Activated CD4-positive, alpha-beta memory T cell treated with anti-CD3 and anti-CD28 coated beads, Interleukin-2, amount 10 ng/mL, durations not matched to agents 7 days and 5 days (primary cell): ENCODE measurements at regions not wholly inside any gene's neighbourhood (a gene's known extent, or its start where the extent isn't known, plus 50 kb on each side); places are given as distances from the start of the nearest gene placed in this dataset.
"Not testable (repeated sequence)": the region's sequence is repeated elsewhere in the genome, so short reads cannot be mapped to it uniquely, and the experiment has no call there.

Source experiments
- CTCF ChIA-PET: fragments of 350-600 bp; sonication (Branson Sonifier 250); formaldehyde crosslinking; loops from one replicate; lab custom pipeline; 2021; ENCODE audit warnings: antibody characterized with exemption, inconsistent platforms; lab: Charles Lee
- POLR2A ChIA-PET: fragments of 350-600 bp; sonication (Branson Sonifier 250); formaldehyde crosslinking; loops from one replicate; lab custom pipeline; 2021; ENCODE audit warnings: antibody characterized with exemption; lab: Charles Lee
- DNase-seq: peaks from one replicate; pipeline ENCODE4 v3.0.0-alpha.2; 2020
- H3K27ac Mint-ChIP-seq: one replicate; pipeline ENCODE4 v1.8.0; 2021; ENCODE audit warnings: mild to moderate bottlenecking, mixed read lengths
- H3K27me3 Mint-ChIP-seq: one replicate; pipeline ENCODE4 v1.8.0; 2021; ENCODE audit warnings: mixed read lengths
- H3K36me3 Mint-ChIP-seq: one replicate; pipeline ENCODE4 v1.8.0; 2021; ENCODE audit warnings: low read depth, mixed read lengths
- H3K4me1 Mint-ChIP-seq: one replicate; pipeline ENCODE4 v1.8.0; 2021; ENCODE audit warnings: mixed read lengths
- H3K4me3 Mint-ChIP-seq: one replicate; pipeline ENCODE4 v1.8.0; 2021; ENCODE audit warnings: mild to moderate bottlenecking, mixed read lengths
- H3K9me3 Mint-ChIP-seq: one replicate; pipeline ENCODE4 v1.8.0; 2021; ENCODE audit warnings: mixed read lengths

GRCh38 chr1:234763367-234763766 is 153.4 kb upstream of the IRF2BP2 start:
- ChIA-PET CTCF (interaction anchor here (0.7 to 1.3 kb wide), 2 partner anchors 110 to 330 kb away, joined by 3 read pairs; no protein-coding TSS in a partner anchor), POLR2A (interaction anchor here (1.9 kb wide), 1 partner anchor 39 kb away, joined by 4 read pairs; no protein-coding TSS in a partner anchor)
- H3K36me3 Mint-ChIP-seq, result peaks cover 2% of the 10 kb centered on the region
- H3K9me3 Mint-ChIP-seq, result peaks cover 2% of the 10 kb centered on the region
- no peak for DNase-seq
- H3K27ac Mint-ChIP-seq, result no peak overlapping the region
- H3K4me1 Mint-ChIP-seq, result peaks cover 24% of the 10 kb centered on the region
- H3K4me3 Mint-ChIP-seq, result no peak overlapping the region
- H3K27me3 Mint-ChIP-seq, result peaks cover 4% of the 10 kb centered on the region

- CTCF ChIA-PET, H3K9me3 Mint-ChIP-seq, H3K27me3 Mint-ChIP-seq, H3K36me3 Mint-ChIP-seq, DNase-seq, H3K27ac Mint-ChIP-seq, H3K4me3 Mint-ChIP-seq: not testable (repeated sequence)
- POLR2A ChIA-PET, result interaction anchor here (1.9 kb wide), 1 partner anchor 38 kb away, joined by 4 read pairs; no protein-coding TSS in a partner anchor
- peaks cover 18% of the 10 kb centered on the region for H3K4me1 Mint-ChIP-seq
Observed at GRCh38 chr1:234762127-234762526, 152.1 kb upstream of the IRF2BP2 start.

GRCh38 chr1:234760303-234760723 is 150.3 kb upstream of the IRF2BP2 start:
- H3K36me3 Mint-ChIP-seq, result peaks cover 2% of the 10 kb centered on the region
- CTCF ChIA-PET, result no interaction called here
- POLR2A ChIA-PET, result no interaction called here
- H3K27me3 Mint-ChIP-seq, result peaks cover 18% of the 10 kb centered on the region
- peaks cover 20% of the 10 kb centered on the region for H3K4me1 Mint-ChIP-seq
- H3K4me3 Mint-ChIP-seq, result no peak overlapping the region
- peaks cover 2% of the 10 kb centered on the region for H3K9me3 Mint-ChIP-seq
- H3K27ac Mint-ChIP-seq, result no peak overlapping the region
- DNase-seq, result no peak

- Mint-ChIP-seq H3K4me3 (no peak overlapping the region), H3K4me1 (peaks cover 20% of the 10 kb centered on the region), H3K36me3 (peaks cover 2% of the 10 kb centered on the region), H3K27me3 (peaks cover 19% of the 10 kb centered on the region), H3K9me3 (peaks cover 2% of the 10 kb centered on the region), H3K27ac (no peak overlapping the region)
- POLR2A ChIA-PET, result no interaction called here
- CTCF ChIA-PET, result interaction anchor here (0.6 kb wide), 1 partner anchor 182 kb away, joined by 4 read pairs; no protein-coding TSS in a partner anchor
- no peak for DNase-seq
Observed at GRCh38 chr1:234759888-234760287, 149.9 kb upstream of the IRF2BP2 start.

GRCh38 chr1:234758851-234759250 is 148.9 kb upstream of the IRF2BP2 start:
- peaks cover 23% of the 10 kb centered on the region for H3K27me3 Mint-ChIP-seq
- no peak overlapping the region for H3K4me3 Mint-ChIP-seq
- peak; percentile 56 for DNase-seq
- H3K36me3 Mint-ChIP-seq, result peaks cover 2% of the 10 kb centered on the region
- ChIA-PET POLR2A (no interaction called here), CTCF (no interaction called here)
- peaks cover 20% of the 10 kb centered on the region for H3K4me1 Mint-ChIP-seq
- peaks cover 2% of the 10 kb centered on the region for H3K9me3 Mint-ChIP-seq
- no peak overlapping the region for H3K27ac Mint-ChIP-seq

GRCh38 chr1:234756857-234757256 is 146.9 kb upstream of the IRF2BP2 start:
- CTCF ChIA-PET, result interaction anchor here (0.8 kb wide), 1 partner anchor 159 kb away, joined by 3 read pairs; no protein-coding TSS in a partner anchor
- Mint-ChIP-seq H3K4me3 (no peak overlapping the region), H3K27ac (no peak overlapping the region), H3K36me3 (peaks cover 2% of the 10 kb centered on the region), H3K27me3 (peaks cover 24% of the 10 kb centered on the region), H3K4me1 (peaks cover 20% of the 10 kb centered on the region), H3K9me3 (peaks cover 2% of the 10 kb centered on the region)
- no peak for DNase-seq
- POLR2A ChIA-PET, result interaction anchor here (1.4 kb wide), 1 partner anchor 31 kb away, joined by 3 read pairs; no protein-coding TSS in a partner anchor

GRCh38 chr1:234756066-234756774 is 146.2 kb upstream of the IRF2BP2 start:
- ChIA-PET CTCF (interaction anchor here (0.5 to 0.8 kb wide), 2 partner anchors 159 to 401 kb away, joined by 3 read pairs; no protein-coding TSS in a partner anchor), POLR2A (interaction anchor here (1.2 to 1.4 kb wide), 2 partner anchors 15 to 31 kb away, joined by 3 read pairs; no protein-coding TSS in a partner anchor)

GRCh38 chr1:234755449-234755863 is 145.5 kb upstream of the IRF2BP2 start:
- Mint-ChIP-seq H3K27ac (no peak overlapping the region), H3K36me3 (peaks cover 2% of the 10 kb centered on the region), H3K27me3 (peaks cover 24% of the 10 kb centered on the region), H3K4me3 (no peak overlapping the region), H3K4me1 (peaks cover 20% of the 10 kb centered on the region), H3K9me3 (no peaks in the 10 kb centered on the region)
- no peak for DNase-seq
- CTCF ChIA-PET, result interaction anchor here (0.5 kb wide), 1 partner anchor 400 kb away, joined by 3 read pairs; no protein-coding TSS in a partner anchor
- POLR2A ChIA-PET, result interaction anchor here (0.6 to 1.2 kb wide), 2 partner anchors 16 to 329 kb away, joined by 3 read pairs; no protein-coding TSS in a partner anchor

More at GRCh38 chr1:234756066-234756774, 146.2 kb upstream of the IRF2BP2 start:
- Mint-ChIP-seq H3K4me1 (peaks cover 20% of the 10 kb centered on the region), H3K9me3 (no peaks in the 10 kb centered on the region), H3K36me3 (peaks cover 2% of the 10 kb centered on the region), H3K4me3 (no peak overlapping the region), H3K27ac (no peak overlapping the region), H3K27me3 (peaks cover 24% of the 10 kb centered on the region)
- DNase-seq, result no peak

- Mint-ChIP-seq H3K4me1 (peaks cover 10% of the 10 kb centered on the region), H3K27me3 (peaks cover 22% of the 10 kb centered on the region), H3K36me3 (no peaks in the 10 kb centered on the region), H3K4me3 (no peak overlapping the region), H3K27ac (no peak overlapping the region), H3K9me3 (no peaks in the 10 kb centered on the region)
- ChIA-PET CTCF (interaction anchor here (0.7 kb wide), 1 partner anchor 248 kb away, joined by 3 read pairs; no protein-coding TSS in a partner anchor), POLR2A (no interaction called here)
- DNase-seq, result no peak
Observed at GRCh38 chr1:234753979-234754378, 144.0 kb upstream of the IRF2BP2 start.

GRCh38 chr1:234752927-234753326 is 142.9 kb upstream of the IRF2BP2 start:
- POLR2A ChIA-PET, result no interaction called here
- no peak for DNase-seq
- Mint-ChIP-seq H3K27me3 (peaks cover 20% of the 10 kb centered on the region), H3K4me3 (no peak overlapping the region), H3K9me3 (no peaks in the 10 kb centered on the region), H3K36me3 (no peaks in the 10 kb centered on the region), H3K27ac (no peak overlapping the region), H3K4me1 (peaks cover 2% of the 10 kb centered on the region)
- CTCF ChIA-PET, result no interaction called here

GRCh38 chr1:234751678-234752077 is 141.7 kb upstream of the IRF2BP2 start:
- H3K27me3 Mint-ChIP-seq, result peaks cover 14% of the 10 kb centered on the region
- CTCF ChIA-PET, result interaction anchor here (0.5 to 0.9 kb wide), 2 partner anchors 28 to 196 kb away, joined by 3 to 5 read pairs; no protein-coding TSS in a partner anchor
- DNase-seq, result no peak
- no peaks in the 10 kb centered on the region for H3K9me3 Mint-ChIP-seq
- H3K4me1 Mint-ChIP-seq, result peaks cover 2% of the 10 kb centered on the region
- H3K27ac Mint-ChIP-seq, result no peak overlapping the region
- H3K36me3 Mint-ChIP-seq, result no peaks in the 10 kb centered on the region
- POLR2A ChIA-PET, result no interaction called here
- H3K4me3 Mint-ChIP-seq, result no peak overlapping the region

GRCh38 chr1:234750922-234751627 is 141.1 kb upstream of the IRF2BP2 start:
- POLR2A ChIA-PET, result no interaction called here
- no peak overlapping the region for H3K27ac Mint-ChIP-seq
- H3K36me3 Mint-ChIP-seq, result no peaks in the 10 kb centered on the region
- no peak overlapping the region for H3K4me3 Mint-ChIP-seq
- CTCF ChIA-PET, result interaction anchor here (0.9 kb wide), 1 partner anchor 195 kb away, joined by 3 read pairs; no protein-coding TSS in a partner anchor
- H3K27me3 Mint-ChIP-seq, result peaks cover 11% of the 10 kb centered on the region
- no peak for DNase-seq
- H3K9me3 Mint-ChIP-seq, result no peaks in the 10 kb centered on the region
- H3K4me1 Mint-ChIP-seq, result no peaks in the 10 kb centered on the region

- Mint-ChIP-seq H3K4me1 (no peaks in the 10 kb centered on the region), H3K27ac (no peak overlapping the region), H3K27me3 (peaks cover 3% of the 10 kb centered on the region), H3K36me3 (no peaks in the 10 kb centered on the region), H3K9me3 (no peaks in the 10 kb centered on the region), H3K4me3 (no peak overlapping the region)
- ChIA-PET CTCF (no interaction called here), POLR2A (no interaction called here)
- no peak for DNase-seq
Observed at GRCh38 chr1:234748713-234749112, 138.7 kb upstream of the IRF2BP2 start.
